Effector CD4-positive, alpha-beta T cell (primary cell): ENCODE measurements at regions not wholly inside any gene's neighbourhood (a gene's known extent, or its start where the extent isn't known, plus 50 kb on each side); places are given as distances from the start of the nearest gene placed in this dataset.
"Not testable (repeated sequence)": the region's sequence is repeated elsewhere in the genome, so short reads cannot be mapped to it uniquely, and the experiment has no call there.

Experiments
- DNase-seq: peaks from one replicate; pipeline ENCODE4 v3.0.0-alpha.2; 2020

- no peak for DNase-seq
These were observed 443.7 kb upstream of the GRM3 start for GRCh38 chr7:86199881-86200614.

DNA sequence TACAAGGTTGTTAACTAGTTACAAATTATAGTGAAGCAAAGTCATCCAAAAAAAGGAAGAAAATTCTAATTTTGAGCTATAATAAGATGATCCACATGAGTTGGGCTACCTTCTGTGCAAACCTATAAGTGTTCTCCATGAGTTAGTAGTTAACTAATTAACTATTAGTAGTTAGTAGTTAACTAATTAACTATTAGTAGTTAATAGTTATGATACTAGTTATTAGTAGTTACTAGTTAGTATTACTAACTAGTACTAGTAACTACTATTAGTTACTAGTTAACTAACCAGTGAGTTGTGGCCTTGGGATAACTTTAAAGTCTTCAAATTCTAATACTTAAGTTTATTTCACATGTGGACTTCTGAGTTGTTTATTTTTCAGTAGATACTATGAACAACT, 453.4 kb upstream of the GRM3 start:
- DNase-seq: no peak

DNA sequence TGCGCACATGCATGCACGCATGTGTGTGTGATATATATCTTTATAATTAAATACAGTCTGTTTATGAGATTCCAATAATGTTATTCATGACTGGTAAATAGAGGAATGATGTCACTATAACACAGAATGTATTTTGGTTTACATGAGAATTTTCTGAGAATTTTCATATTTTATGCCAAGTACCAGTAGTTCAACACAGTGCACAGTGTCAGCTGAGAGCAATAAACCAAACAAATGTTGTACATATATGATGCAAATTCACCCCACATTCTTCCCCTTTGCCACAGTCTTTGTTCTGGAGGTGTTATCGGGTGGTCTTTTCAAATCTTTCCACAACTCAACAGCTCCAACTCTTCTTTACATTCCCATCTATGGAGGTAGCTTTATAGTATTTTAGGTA, 462.2 kb upstream of the GRM3 start:
- DNase-seq: no peak

GRCh38 chr7:86164827-86165226, 478.9 kb upstream of the GRM3 start:
- no peak for DNase-seq

DNA sequence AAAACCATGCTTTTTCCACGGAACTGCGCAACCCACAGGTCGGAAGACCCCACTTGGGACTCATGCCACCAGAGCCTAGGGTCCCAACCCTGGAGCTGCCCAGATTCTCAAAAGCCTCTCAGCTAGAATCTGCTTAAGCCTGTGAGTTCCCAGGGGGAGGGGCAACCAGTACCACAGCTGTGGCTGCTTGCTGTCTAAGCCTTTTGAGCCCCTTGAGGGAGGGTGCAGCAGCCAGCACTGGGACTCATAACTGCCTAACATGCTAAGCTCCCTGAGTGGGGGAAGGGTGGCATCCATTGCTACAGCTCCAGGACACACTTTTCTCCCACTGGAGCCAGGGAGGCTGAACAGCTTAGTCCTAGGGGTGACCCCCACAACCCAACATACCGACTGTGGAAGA, 485.6 kb upstream of the GRM3 start:
- no peak for DNase-seq

DNA sequence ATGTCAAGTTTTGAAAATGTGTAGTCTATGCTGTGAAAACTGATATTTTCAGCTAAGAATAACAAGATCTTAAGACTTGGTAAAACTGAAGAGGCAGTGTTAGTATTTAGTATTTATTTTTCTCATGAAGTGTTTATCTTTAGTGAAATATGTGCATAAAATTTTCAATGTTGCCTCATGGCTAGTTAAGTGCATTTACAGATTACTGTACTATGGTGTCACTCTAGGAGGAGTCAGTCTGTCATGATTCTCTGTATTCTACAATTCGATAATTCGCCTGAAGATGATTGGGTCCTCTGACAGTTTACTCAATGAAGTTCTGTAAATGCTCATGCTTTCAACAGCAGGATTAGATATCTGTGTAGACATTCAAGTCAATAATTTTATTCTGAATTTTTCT, 488.1 kb upstream of the GRM3 start:
- DNase-seq: no peak

- DNase-seq: no peak
These were observed 490.8 kb upstream of the GRM3 start for GRCh38 chr7:86152926-86153325.

DNA sequence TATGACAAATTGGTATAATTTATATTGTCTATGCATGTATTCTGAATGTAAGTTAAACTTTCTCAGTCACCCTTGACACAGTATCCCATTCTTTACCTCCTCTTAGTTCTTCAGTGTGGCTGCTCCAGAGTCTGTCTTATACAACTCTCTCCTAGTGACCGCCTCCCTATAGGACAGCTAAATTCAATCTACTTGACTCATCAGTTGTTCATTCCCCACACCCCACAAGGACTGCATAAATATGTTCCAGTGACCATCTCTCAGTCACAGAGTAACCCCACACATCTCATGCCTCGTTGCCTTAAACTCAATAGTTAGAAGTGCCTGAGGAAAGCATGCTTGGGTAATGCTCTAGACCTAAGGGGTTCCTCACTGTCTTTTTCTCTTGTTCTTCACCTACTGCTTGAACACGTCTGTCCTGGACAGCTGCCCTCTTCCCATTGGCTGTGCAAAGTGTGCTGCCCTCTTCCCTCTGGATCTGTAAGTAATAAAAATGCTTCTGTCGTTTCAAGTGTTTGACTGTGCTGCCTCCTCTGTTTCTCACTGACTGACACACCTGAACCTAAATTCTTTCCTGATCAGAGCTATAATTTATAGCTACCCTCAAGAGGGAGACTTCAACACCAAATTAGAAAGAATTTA, 494.6 kb upstream of the GRM3 start:
- no peak for DNase-seq

- DNase-seq: no peak
These were observed 495.2 kb upstream of the GRM3 start for GRCh38 chr7:86148501-86148900.

- no peak for DNase-seq
These were observed 506.4 kb upstream of the GRM3 start for GRCh38 chr7:86137343-86137742.

DNA sequence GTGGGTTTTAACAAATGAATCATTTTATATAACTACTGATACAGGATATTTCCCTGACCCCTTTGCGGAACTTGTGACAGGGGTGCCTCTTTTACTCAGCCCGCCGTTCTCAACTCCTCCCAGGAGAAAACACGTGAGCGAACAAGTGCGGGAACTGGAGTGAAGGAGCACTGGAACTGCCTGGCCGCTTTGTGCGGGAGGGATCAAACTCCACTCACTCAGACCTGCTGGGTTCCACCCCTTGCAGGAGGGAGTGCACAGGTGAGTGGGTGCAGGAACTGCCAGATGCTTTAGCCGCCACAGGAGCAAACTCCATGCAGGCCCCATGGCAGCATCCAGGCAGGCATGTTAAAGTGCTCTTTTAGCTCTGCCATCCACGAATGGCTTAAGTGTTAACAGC, 513.4 kb upstream of the GRM3 start:
- DNase-seq: no peak

GRCh38 chr7:86123476-86123875, 520.2 kb upstream of the GRM3 start:
- DNase-seq: no peak

DNA sequence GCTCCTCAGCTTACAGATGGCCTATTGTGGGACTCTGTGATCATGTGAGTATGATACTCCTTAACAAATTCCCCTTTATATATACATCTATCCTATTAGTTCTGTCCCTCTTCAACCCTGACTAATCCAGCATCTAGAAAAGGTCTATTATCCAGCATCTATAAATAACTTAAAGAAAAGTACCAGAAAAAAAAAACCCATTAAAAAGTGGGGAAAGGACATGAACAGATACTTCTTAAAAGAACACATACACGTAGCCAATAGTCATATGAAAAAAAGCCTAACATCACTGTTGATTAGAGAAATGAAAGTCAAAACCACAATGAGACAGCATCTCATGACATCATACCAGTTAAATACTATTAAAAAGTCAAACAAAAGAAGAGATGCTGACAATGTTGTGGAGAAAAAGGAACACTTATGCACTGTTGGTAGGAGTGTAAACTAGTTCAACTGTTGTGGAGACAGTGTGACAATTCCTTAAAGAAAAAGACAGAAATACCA, 549.5 kb upstream of the GRM3 start:
- DNase-seq: no peak

- no peak for DNase-seq
These were observed 552.3 kb upstream of the GRM3 start for GRCh38 chr7:86091369-86091768.

GRCh38 chr7:86089455-86089854, 554.3 kb upstream of the GRM3 start:
- no peak for DNase-seq

DNA sequence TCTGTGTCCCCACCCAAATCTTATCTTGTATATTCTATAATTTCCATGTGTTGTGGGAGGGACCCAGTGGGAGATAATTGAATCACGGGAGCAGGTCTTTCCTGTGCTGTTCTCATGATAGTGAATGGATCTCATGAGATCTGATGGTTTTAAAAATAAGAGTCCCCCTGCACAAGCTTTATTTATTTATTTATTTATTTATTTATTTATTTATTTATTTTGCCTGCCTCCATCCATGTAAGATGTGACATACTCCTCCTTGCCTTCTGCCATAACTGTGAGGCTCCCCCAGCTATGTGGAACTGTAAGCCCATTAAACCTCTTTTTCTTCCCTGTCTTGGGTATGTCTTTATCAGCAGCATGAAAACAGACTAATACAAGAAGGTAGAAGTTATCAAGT, 579.1 kb upstream of the GRM3 start:
- DNase-seq: not testable (repeated sequence)

GRCh38 chr7:86058649-86059048, 585.1 kb upstream of the GRM3 start:
- DNase-seq: no peak

DNA sequence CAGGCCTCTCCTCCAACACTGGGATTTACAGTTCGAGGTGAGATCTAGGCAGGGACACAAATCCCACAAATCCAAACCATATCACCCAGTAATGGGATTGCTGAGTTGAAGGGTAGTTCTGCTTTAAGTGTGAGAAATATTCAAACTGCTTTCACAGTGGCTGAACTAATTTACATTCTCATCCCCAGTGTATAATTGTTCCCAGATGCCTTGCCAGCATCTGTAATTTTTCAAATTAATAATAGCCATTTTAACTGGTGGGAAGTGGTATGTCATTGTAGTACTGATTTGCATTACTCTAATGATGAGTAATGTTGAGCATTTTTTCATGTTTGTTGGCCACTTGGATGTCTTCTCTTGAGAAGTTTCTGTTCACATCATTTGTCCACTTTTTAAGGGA, 592.8 kb upstream of the GRM3 start:
- no peak for DNase-seq

DNA sequence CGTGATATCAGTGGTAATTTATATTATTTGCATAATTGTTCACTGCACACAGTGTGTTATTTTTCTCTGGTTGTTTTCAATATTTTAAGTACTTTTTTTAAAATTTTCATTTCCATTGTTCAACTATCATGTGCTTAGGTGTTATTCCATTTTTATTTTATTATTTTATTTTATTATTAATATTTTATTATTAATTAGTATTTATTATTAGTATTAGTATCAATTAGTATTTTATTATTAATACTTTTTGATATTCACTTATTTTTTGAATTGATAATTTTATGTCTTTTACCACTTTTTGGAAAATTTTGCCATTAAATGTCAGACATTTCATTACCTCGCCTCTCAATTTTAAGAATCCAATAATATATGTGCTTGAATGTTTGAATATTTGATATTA, 593.8 kb upstream of the GRM3 start:
- DNase-seq: no peak

DNA sequence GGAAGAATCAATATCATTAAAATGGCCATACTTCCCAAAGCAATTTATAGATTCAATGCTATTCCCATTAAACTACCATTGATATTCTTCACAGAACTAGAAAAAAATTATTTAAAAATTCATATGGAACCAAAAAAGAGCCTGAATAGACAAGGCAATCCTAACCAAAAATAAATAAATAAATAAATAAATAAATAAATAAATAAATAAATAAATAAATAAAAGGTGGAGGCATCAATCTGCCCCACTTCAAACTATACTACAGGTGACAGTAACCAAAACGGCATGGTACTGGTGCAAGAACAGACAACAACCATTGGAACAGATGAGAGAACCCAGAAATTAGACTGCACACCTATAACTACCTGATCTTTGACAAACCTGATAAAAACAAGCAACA, 598.5 kb upstream of the GRM3 start:
- DNase-seq: not testable (repeated sequence)

GRCh38 chr7:86025807-86026206, 617.9 kb upstream of the GRM3 start:
- DNase-seq: no peak

GRCh38 chr7:86013662-86014061, 630.0 kb upstream of the GRM3 start:
- no peak for DNase-seq

DNA sequence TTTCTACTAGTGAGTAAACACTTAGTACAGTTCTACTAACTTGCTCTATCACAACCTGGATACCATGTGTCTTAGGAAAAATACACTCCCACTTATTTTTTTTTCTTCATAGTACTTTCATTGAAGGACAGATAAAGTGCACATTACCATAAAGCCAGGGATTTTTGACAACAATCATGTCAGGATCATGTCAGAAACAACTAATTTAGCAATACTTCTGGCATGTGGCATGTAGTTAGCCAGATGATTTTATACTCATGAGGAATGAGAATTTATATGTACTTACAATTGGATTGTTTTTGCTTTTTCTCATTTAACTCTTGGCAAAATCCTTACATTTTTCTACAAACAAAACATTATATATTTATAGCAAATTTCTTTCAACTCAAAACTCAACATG, 630.7 kb upstream of the GRM3 start:
- DNase-seq: no peak

DNA sequence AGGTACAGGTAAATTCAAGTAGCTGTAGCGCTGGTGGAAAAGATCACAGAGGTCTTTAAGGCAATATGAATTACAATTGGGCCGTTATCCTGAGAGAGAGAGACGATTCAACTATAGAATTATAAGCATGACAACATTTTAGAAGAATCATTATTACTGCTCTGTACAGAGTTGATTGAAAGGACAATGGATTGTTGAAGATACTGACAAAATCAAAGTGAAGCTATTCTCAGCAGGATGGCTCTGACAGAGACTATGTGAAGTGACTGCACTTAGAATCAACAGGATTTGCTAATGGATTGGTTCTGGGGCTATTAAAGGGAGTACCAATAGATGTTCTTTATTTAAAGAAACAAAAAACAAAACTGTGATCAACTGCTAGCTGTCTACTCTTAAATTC, 634.8 kb upstream of the GRM3 start:
- DNase-seq: no peak

DNA sequence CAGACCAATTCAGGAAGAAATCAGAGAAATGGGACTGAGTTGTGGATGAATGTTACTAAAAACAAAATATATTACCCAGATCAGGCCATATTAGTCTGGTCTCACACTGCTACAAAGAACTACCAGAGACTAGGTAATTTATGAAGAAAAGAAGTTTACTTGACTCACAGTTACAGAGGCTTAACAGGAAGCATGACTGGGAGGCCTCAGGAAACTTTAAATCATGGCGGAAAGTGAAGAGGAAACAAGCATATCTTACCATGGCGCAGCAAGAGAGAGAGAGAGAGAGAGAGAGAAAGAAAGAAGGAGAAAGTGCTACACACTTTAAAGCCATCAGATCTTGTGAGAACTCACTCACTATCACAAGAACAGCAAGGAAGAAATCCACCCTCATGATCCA, 636.8 kb upstream of the GRM3 start:
- DNase-seq: no peak
